Stimulated activated CD4-positive, alpha-beta T cell treated with anti-CD3 and anti-CD28 coated beads, Interleukin-12 subunit alpha, Interleukin-12 subunit beta, amount 100 ng/mL, for 4 hours (primary cell): ENCODE measurements at regions not wholly inside any gene's neighbourhood (a gene's known extent, or its start where the extent isn't known, plus 50 kb on each side); places are given as distances from the start of the nearest gene placed in this dataset.

Experiments used
- DNase-seq: peaks from one replicate; pipeline ENCODE4 v3.0.0-alpha.2; 2020

DNA sequence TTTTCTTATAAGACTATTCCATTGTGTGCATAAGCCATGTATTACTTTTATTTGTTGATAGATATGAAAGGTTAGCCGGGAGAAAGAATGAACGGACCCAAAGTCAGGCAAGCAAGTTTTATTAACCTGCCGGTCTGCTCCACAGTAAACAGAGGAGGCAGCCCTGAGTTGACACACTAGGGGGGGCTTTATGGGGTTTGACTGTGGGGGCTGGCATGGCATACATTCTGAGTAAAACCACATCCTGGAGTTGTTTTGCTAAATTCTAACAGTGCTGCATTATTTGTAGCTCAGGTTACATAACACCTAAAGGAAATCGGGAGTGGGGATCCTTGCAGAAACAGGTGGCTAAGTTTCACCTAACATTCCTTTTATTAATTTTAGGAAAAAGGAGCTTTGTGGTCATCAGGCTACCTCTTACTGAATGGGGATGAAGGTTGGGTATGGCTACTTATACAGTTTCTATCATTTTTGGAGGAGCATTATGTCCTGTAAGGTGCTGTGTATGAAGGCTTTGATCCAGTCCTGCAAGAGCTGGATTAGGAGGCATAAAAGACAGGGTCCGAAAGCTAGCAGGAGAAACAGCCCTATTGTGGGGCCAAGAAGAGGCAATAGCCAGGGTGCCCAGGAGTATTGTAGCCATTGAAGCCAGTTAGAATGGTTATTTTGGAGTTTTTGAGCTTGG lies 107.4 kb upstream of the USP9Y start:
- DNase-seq, result no peak

DNA sequence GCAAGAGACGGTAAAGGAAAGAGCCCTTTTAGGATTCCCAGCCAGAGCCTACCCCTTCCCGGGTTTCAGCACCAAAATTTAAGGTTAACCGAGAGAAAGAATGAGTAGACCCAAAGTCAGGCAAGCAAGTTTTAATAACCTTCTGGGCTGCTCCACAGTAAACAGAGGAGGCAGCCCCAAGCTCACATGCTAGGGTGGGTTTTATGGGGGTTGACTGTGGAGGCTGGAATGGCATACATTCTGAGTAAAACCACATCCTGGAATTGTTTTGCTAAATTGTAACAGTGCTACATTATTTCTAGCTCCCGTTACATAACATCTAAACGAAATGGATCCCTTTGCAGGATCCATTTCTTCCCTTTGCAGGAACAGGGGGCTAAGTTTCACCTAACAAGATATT lies 102.2 kb upstream of the USP9Y start:
- no peak for DNase-seq

DNA sequence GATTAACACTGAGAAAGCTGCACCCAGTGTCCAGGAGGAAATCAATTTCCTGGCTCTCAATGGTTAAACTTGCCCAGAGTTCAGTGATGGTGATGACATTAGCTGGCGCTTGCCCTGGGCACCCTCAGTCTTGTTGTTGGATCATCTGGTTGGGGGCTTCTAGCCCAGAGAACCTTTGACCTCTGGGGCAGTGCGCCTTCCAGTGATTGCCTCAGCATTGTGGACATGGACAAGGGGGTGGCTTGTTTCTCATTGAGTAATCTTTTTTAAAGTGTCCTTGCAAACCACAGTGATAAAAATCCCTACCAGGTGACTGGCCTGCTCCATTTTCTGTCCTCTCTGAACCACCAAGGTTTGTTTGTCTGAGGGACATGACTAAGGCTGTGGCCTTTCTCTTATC lies 95.6 kb upstream of the USP9Y start:
- no peak for DNase-seq

DNA sequence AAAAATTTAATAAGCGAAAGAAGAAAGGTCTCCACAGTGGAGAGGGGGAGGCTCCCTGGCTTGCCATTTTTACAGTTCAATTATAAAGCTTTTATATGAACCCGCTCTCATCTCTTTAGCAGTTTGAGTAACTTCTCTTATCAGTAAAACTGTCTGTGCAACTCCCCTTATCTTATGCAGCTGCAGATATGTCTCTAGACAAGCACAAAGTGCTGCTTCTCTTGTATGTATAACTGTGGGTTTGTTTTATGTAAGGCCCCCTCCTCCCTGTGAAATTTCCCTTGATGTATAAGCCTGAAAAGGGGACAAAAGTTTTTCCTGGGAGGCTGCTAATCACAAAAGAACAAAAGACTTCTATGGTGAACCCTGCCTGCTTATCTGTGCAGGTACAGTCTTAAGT lies 90.2 kb upstream of the USP9Y start:
- DNase-seq, result no peak

DNA sequence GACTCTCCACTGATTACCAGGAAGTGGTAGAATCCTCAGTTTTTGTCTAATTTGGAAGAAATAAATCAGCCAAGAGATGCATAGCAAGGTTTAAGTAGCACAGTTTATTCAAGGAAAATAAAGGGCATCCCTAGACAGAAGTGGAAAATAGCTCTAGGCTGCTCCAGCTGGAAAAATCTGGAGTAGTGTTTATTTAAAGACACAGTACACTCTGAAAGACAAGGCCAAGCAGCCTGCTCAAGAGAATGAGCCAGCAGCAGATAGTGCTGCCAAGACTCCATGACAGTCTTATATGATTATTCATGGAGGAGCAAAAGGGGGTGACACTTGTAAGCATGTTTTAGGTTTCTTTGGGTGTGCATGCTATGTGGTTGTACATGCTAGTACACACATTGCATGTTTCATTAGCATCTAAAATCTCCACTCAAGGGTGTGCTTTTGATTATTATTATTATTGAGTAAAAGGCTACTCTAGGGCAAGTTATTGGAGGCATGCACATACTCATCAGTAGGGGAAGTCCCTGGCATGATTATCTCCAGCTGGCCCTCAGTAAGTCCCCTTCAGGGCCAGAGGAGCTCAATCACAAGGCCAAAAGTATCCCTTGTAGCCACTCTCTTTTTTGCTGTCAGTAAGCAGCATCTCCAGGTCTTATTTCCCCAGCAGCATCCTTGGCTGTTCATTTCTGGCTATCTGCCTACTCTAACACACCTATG lies 85.1 kb upstream of the USP9Y start:
- DNase-seq, result no peak

DNA sequence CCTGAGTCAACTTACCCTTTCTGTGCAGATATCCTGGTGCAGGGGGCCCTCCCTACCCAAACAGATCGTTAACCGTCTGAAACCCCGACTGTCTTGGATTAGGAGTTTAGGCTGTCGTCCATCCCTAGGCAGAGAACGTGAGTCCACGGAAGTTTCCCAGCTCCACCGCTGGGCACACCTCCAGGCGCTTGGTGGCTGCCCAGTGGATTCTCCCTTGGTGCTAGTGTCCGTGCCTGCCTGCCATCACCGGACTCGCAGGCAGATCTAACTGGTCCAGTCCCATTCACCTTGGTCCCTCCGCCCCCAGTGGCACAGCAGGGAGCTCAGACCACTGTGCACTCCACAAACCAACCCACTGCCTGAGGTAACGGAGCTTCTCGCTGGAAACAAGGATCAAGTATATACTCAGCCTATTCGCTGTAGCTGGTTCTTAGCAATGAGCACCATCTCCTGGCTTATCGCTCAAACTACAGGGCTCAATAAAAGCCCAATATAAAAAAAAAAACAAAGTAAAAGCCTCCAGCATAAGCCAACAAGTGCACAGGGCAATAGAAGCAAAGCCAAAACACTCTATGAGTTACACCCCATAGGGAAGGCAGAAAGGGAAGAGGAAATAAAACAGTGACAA lies 79.5 kb upstream of the USP9Y start:
- no peak for DNase-seq

DNA sequence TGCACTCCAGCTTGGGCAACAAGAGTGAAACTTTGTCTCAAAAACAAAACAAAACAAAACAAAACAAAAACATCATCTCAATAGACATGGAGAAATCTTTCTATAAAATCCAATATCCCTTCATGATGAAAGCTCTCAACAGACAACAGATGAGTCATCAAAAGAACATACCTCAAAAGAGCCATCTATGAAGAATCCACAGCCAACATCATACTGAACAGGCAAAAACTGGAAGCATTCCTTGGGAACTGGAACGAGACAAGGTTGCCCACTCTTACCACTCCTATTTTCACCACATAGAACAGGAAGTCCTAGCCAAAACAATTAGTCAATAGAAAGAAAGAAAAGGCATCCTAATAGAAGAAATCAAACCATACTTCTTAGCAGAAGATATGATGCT lies 77.8 kb upstream of the USP9Y start:
- no peak for DNase-seq

DNA sequence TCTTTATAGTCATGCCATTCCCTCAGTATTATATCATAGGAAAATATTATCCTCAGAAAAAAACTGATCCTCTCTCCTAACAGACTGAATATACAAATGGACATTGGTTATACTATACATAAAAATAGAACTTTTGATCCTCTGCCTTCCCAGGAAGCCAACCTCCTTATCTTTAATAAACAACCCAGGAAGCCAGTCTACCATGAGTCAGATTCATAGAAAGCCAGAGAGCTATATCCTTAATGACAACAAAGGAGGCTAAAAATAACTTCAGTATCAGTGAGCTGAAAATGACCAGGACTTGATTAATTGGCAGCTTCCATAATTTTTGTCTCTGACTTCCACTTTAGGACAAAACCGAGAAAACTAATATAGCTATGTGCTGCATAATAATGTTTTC lies 58.0 kb upstream of the USP9Y start:
- DNase-seq, result no peak

DNA sequence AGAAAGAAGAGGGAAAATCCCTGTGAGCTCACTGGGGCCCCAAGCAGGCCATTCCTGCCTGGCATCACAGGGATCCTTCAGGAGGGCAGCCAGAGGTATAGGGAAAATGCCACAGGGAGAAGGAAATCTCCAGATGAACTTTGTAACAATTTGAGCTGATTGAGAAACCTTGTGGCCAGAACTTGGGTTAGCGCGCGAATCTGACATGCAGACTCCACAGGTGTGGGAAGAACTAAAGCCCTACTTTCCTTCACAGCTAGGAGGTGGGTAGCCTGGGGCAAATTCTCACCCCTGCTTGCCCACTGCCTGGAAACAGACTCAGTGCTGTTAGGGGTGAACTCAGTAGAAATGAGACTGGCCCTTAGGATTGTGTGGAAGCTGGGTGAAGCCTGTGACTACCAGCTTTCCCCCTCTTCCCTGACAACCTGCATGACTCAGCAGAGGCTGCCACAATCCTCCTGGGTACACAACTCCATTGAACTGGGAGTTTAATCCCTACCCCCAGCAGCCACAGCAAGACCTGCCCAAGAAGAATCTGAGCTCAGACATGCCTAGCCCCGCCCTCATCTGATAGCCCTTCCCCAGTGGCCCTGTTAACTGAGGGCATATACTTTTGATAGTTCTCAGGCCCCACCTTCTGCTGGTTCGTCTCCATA lies 57.2 kb upstream of the USP9Y start:
- no peak for DNase-seq

DNA sequence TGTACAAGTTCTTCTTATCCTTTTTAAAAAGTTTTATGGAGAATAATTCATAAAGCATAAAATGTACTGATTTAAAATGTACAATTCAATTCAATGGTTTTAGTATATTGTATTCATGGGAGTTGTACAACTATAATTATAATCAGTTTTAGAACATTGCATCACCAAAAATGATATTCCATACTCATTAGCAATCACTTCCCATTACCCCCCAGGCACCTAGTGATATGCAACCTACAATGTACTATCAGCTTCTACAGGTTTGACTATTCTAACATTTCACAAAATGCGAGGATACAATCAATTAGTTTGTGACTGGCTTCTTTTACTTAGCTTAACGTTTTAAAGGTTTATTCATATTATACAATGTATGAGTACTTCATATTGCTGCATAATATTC lies 49.9 kb upstream of the USP9Y start:
- no peak for DNase-seq
